Prostate gland (tissue), 2 donors: ENCODE measurements at regions not wholly inside any gene's neighbourhood (a gene's known extent, or its start where the extent isn't known, plus 50 kb on each side); places are given as distances from the start of the nearest gene placed in this dataset.

Experiments used
- DNase-seq: peaks from one replicate; pipeline ENCODE4 v3.0.0-alpha.2; 2019; ENCODE audit warnings: low spot score
- H3K27ac ChIP-seq, 2 donors: fragments of 200-600 bp; sonication (generic); 2 replicates each; pipeline ENCODE4 v1.5.1; 2017 to 2019
- H3K27me3 ChIP-seq: fragments of 200-600 bp; sonication (generic); replicated peaks from 2 replicates; pipeline ENCODE4 v1.5.1; 2019; ENCODE audit not compliant: insufficient read depth
- H3K36me3 ChIP-seq, 2 donors: fragments of 200-600 bp; sonication (generic); 1 replicate in 1 of 2; 2 replicates in 1 of 2; pipeline versions ENCODE4 v1.5.1 to v1.8.1; 2017 to 2019
- H3K4me1 ChIP-seq: fragments of 200-600 bp; sonication (generic); replicated peaks from 2 replicates; pipeline ENCODE4 v1.5.1; 2019
- H3K4me3 ChIP-seq, 2 donors: fragments of 200-600 bp; sonication (generic); 2 replicates each; pipeline ENCODE4 v1.5.1; 2017 to 2019
- H3K9me3 ChIP-seq: fragments of 200-600 bp; sonication (generic); 2 replicates; pipeline ENCODE4 v1.5.1; 2017
- CTCF ChIP-seq, 4 experiments: fragments of 200-600 bp in 2 of 4; fragments of 450-650 bp in 2 of 4; sonication (generic) in 2 of 4; IDR thresholded peaks; 1 replicate in 3 of 4; 2 replicates in 1 of 4; pipeline ENCODE4 v1.5.1; 2016 to 2019; ENCODE audit warnings: antibody characterized with exemption in 4 of 4, mild to moderate bottlenecking in 2 of 4, moderate library complexity in 2 of 4
- POLR2A ChIP-seq: fragments of 450-650 bp; IDR thresholded peaks from one replicate; pipeline ENCODE4 v1.6.1; 2016; ENCODE audit warnings: antibody characterized with exemption, mild to moderate bottlenecking
- POLR2AphosphoS5 ChIP-seq: sonication (generic); formaldehyde crosslinking; IDR thresholded peaks from one replicate; pipeline ENCODE4 v1.6.1; 2017; ENCODE audit warnings: antibody characterized with exemption
- WGBS: methylation state at CpG from one replicate; pipeline ENCODE4 v1.1.5; 2018; 5-methylcytosine and 5-hydroxymethylcytosine counted together
- intact Hi-C: fragments of 100-400 bp; cut with DNase I; formaldehyde crosslinking; loops from one replicate; pipeline ENCODE4 v1.14.2; 2022

DNA sequence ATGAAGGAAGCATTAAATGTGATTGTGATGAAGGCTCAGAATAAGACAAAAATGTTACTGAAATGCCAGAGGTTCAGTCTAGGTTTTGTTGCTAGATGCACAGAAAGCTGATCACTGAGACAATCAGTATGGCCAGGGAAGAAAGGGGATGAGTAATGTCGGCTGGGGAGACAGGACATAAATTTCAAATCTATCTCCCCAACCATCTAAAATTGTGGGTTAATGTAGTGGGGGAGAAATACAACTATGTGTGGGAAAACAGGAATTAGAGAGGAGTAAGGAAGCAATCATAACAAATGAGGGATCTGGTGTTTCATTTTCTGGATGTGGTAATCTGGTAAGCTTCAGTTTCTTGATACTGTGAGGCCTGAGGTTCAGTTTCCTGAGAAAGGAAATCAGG lies 1111.0 kb downstream of the XPNPEP1 start:
- intact Hi-C loops, result no loop called here
- Histone ChIP-seq H3K9me3 (no peaks in the 10 kb centered on the region), H3K27ac (no peak overlapping the region), H3K27me3 (no peaks in the 10 kb centered on the region), H3K36me3 (no peaks in the 10 kb centered on the region), H3K4me3 (no peak overlapping the region), H3K4me1 (no peaks in the 10 kb centered on the region)
- no peak for DNase-seq
- TF ChIP-seq CTCF (IDR thresholded peaks at IDR 0.05) (no peak), POLR2AphosphoS5 (no peak), POLR2A (no peak)
- 48% methylated on average over 1 of the region's 1 CpG for WGBS

DNA sequence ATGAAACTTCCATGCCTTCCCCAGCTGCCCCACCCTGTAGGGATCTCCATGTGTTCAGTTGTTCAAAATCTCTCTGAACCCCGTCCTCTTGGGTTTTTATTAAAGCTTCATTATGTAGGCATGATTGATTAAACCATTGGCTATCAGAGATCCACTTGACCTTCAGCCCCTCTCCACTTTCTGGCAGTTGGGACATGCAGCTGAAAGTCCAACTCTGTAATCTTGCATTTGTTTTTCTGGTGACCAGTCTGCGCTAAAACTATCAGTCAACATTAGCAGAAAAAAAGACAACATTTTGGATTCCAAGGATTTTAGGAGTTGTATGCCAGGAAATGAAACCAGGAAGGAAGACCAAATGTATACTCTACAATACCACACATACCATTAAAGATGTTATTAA lies 1115.1 kb downstream of the XPNPEP1 start:
- 89% methylated on average over 2 of the region's 2 CpGs for WGBS
- H3K27ac ChIP-seq, result no peak overlapping the region
- no peak for DNase-seq
- H3K36me3 ChIP-seq, result no peaks in the 10 kb centered on the region
- H3K9me3 ChIP-seq, result no peaks in the 10 kb centered on the region
- intact Hi-C loops, result no loop called here
- H3K4me1 ChIP-seq, result no peaks in the 10 kb centered on the region
- H3K27me3 ChIP-seq, result no peaks in the 10 kb centered on the region
- no peak overlapping the region for H3K4me3 ChIP-seq
- TF ChIP-seq CTCF (IDR thresholded peaks at IDR 0.05), result no peak

DNA sequence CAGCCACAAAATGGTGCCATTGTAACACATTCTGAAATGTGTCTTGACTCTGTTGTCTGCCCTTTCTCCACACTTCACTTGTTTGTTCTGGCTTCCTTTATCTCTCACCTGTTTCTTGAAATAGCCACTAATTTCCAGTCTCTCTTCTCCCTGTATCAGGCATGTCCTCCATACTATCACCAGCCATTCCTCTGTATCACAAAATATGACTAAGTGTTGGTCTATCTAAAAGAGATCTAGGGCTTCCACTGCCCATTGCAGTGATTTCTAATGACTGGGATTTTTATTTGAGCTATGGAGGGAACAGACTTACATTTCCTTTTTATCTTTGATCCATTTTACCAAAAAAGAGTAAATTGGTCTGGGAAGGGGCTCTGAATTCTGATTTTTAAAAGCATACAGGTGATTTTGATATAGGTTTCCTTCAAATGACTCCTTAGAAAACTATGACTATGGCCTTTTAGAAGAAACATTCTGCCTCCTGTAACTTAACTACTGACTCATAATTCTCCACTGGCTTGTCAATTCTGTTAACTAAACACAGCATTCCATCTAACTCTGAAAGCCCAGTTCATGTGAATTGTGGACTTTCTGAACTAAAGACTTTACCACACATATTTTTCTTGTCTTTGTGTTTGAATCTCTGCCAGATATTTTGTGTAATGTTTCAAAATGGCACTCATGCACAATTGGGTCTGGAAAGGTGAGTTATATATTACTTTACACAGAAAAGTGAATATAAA lies 1121.4 kb downstream of the XPNPEP1 start:
- intact Hi-C loops, result no loop called here

DNA sequence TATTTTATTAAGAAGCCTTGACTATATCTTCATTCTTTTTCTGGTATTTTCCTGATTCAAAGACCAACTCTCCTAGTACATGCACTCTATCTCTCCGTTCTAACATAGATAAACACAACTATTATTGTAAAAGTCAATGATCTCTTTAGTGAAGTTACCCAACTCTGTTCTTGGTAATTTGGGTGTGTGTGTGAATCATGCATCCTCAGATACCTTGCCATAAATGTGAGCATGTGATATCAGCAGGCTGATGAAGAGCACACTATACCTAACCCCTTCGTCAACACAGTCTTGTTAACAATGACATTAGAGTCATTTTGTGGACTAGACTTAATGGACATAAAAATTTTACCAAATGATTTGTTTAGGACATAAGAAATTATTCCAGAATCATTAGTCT lies 1122.1 kb downstream of the XPNPEP1 start:
- Histone ChIP-seq H3K36me3 (no peaks in the 10 kb centered on the region), H3K27ac (no peak overlapping the region), H3K4me3 (no peak overlapping the region), H3K27me3 (no peaks in the 10 kb centered on the region), H3K4me1 (no peaks in the 10 kb centered on the region), H3K9me3 (no peaks in the 10 kb centered on the region)
- no peak for DNase-seq
- intact Hi-C loops, result no loop called here
- TF ChIP-seq POLR2A (no peak), CTCF (IDR thresholded peaks at IDR 0.05) (no peak), POLR2AphosphoS5 (no peak)
- WGBS, result 91% methylated on average over 2 of the region's 2 CpGs

More for the DNA sequence above, 1121.4 kb downstream of the XPNPEP1 start:
- Histone ChIP-seq H3K4me3 (no peak overlapping the region), H3K27me3 (no peaks in the 10 kb centered on the region), H3K9me3 (no peaks in the 10 kb centered on the region), H3K4me1 (no peaks in the 10 kb centered on the region), H3K27ac (no peak overlapping the region), H3K36me3 (no peaks in the 10 kb centered on the region)
- no peak for DNase-seq
- TF ChIP-seq POLR2A, result no peak
- TF ChIP-seq POLR2AphosphoS5, result no peak
- TF ChIP-seq CTCF (IDR thresholded peaks at IDR 0.05), result no peak

GRCh38 chr10:108797573-108797972 lies 1125.7 kb downstream of the XPNPEP1 start:
- 90% methylated on average over 1 of the region's 1 CpG for whole genome bisulfite sequencing
- intact Hi-C loops, result no loop called here
- H3K27me3 ChIP-seq, result no peaks in the 10 kb centered on the region
- TF ChIP-seq POLR2AphosphoS5, result no peak
- TF ChIP-seq POLR2A, result no peak
- TF ChIP-seq CTCF (IDR thresholded peaks at IDR 0.05), result no peak
- no peaks in the 10 kb centered on the region for H3K9me3 ChIP-seq
- H3K4me3 ChIP-seq, result no peak overlapping the region
- H3K27ac ChIP-seq, result no peak overlapping the region
- DNase-seq, result no peak
- no peaks in the 10 kb centered on the region for H3K4me1 ChIP-seq
- H3K36me3 ChIP-seq, result no peaks in the 10 kb centered on the region
